Transverse colon (tissue), 4 donors: ENCODE measurements at regions not wholly inside any gene's neighbourhood (a gene's known extent, or its start where the extent isn't known, plus 50 kb on each side); places are given as distances from the start of the nearest gene placed in this dataset.

Experiments
- EP300 ChIP-seq: sonication (generic); formaldehyde crosslinking; IDR thresholded peaks from one replicate; pipeline ENCODE4 v1.6.1; 2017; ENCODE audit warnings: antibody characterized with exemption, low read depth
- POLR2A ChIP-seq: fragments of 450-650 bp; IDR thresholded peaks from one replicate; pipeline ENCODE4 v1.6.1; 2016; ENCODE audit warnings: antibody characterized with exemption, mild to moderate bottlenecking, moderate library complexity
- POLR2AphosphoS5 ChIP-seq, 3 donors: sonication (generic); formaldehyde crosslinking; IDR thresholded peaks; one replicate each; pipeline ENCODE4 v1.6.1; 2016; ENCODE audit warnings: antibody characterized with exemption in 3 of 3
- TF ChIP-seq, protein P1 (sequence below), 5 experiments: fragments of 200-600 bp in 3 of 5; fragments of 450-650 bp in 2 of 5; sonication (generic) in 3 of 5; IDR thresholded peaks; 1 replicate in 2 of 5; 2 replicates in 3 of 5; pipeline ENCODE4 v1.5.1; 2016 to 2017; ENCODE audit warnings: antibody characterized with exemption in 5 of 5, inconsistent platforms in 3 of 5, mild to moderate bottlenecking in 2 of 5, moderate library complexity in 1 of 5

DNA sequence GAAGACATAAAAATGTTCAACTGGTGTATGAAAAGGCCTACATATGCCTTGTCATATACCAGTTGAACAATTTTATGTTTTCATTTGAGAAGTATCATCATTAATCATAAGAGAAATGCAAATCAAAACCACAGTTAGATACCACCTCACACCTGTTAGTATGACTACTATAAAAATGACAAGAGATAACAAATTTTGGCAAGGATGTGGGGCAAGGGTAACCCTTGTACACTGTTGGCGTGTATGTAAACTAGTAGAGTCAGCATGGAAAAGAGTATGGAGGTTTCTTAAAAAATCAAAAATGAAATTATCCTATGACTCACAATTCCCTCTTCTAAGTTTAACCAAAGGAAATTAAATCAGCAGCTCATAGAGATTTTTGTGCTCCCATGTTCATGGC, 250.4 kb upstream of the ST8SIA4 start:
- TF ChIP-seq, protein P1, sequence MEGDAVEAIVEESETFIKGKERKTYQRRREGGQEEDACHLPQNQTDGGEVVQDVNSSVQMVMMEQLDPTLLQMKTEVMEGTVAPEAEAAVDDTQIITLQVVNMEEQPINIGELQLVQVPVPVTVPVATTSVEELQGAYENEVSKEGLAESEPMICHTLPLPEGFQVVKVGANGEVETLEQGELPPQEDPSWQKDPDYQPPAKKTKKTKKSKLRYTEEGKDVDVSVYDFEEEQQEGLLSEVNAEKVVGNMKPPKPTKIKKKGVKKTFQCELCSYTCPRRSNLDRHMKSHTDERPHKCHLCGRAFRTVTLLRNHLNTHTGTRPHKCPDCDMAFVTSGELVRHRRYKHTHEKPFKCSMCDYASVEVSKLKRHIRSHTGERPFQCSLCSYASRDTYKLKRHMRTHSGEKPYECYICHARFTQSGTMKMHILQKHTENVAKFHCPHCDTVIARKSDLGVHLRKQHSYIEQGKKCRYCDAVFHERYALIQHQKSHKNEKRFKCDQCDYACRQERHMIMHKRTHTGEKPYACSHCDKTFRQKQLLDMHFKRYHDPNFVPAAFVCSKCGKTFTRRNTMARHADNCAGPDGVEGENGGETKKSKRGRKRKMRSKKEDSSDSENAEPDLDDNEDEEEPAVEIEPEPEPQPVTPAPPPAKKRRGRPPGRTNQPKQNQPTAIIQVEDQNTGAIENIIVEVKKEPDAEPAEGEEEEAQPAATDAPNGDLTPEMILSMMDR (IDR thresholded peaks at IDR 0.05): no peak
- TF ChIP-seq POLR2AphosphoS5 (IDR thresholded peaks at IDR 0.05): no peak
- no peak for TF ChIP-seq EP300
- no peak for TF ChIP-seq POLR2A
